Activated CD8-positive, alpha-beta memory T cell treated with anti-CD3 and anti-CD28 coated beads for 48 hours (primary cell): ENCODE measurements at regions not wholly inside any gene's neighbourhood (a gene's known extent, or its start where the extent isn't known, plus 50 kb on each side); places are given as distances from the start of the nearest gene placed in this dataset.
"Not testable (repeated sequence)": the region's sequence is repeated elsewhere in the genome, so short reads cannot be mapped to it uniquely, and the experiment has no call there.

Source experiments
- DNase-seq, 3 experiments: peaks; one replicate each; pipeline ENCODE4 v3.0.0-alpha.2; 2020; ENCODE audit warnings: low read depth in 2 of 3, low spot score in 2 of 3

DNA sequence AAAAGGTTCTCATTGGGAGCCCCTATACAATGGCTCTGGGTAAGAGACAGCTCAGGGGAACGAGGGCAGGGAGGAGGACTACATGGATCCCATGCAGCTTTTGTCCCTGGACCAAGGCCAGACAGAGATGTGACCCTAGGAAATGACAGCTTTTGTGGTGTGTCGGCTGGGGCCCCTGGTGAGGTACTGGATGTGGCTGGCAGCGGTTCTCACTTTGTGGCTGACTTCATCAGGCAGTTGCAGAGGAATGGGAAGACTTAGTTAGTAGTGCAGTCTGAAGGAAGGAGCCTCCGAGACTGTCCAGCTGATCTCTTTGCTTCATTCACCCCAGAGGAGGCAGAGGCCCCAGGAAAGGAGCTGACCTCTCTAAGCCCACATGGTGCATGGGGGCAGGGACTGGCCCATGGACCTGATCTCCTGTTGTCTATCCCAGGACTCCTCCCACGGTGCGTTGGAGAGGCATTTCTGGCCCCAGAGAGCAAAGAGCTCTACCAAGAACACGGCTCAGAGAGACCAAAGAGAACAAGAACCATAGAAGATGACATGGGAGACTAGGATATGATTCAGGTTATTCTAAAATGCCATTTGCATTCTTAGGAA, 202.9 kb downstream of the RPS24 start:
- no peak for DNase-seq

- DNase-seq, result not testable (repeated sequence)
Measured at GRCh38 chr10:78237951-78238350, 204.3 kb downstream of the RPS24 start.

DNA sequence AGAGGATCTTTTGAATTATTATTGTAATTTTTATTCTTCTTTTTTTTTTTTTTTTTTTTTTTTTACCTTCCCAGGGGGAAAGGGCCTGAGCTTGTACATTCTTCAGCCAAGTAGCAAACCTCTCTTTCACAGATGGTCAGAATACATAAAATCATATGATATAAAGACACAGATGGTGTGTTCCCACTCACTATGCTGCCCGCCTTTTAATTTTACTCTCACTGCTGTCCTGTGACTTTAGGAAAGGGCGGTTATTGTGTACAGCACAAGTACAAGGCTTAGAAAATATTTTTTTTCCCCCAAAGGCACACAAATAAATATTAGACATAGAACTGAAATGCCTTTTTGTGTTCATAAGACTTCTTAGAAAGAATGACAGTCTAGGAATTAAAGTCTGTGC, 213.6 kb downstream of the RPS24 start:
- no peak for DNase-seq

- no peak for DNase-seq
Measured at GRCh38 chr10:78247821-78248220, 214.2 kb downstream of the RPS24 start.

DNA sequence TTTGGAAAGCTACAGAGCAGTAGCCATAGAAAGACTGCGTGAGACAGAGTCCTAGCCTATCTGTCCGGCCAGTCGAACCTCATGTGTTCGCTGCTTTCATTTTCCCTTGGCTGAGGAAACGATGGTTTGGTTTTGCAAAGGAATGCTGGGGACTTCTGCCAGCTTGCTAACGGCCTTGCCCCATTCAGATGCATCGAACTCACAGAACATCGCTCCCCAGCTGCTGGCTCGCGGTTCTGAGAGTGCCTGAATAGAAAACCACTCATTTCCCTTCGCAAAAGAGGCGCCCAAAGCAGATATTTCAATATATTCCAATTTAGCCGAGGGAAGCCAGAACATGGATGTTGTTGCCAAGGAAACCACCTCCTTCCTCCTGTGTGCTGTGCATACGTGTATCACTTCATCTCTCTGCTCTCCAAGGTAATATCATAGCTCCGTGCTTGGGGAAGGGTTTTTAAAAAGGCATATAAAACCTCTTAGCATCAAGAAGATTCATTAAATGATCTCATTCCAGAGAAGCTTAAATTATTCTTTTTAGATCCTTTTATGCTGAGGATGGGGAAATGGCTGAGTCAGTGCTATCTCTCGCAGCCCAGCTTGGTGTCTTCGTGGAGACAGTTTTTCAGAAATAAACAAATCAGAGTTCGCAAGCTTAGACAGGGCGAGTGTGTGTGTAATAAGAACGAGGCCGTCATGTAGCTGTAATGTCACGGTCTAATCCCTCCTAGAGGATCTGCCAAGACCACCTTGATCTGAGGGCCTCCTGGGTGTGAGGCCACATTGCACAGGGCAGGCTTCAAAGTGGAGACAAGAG, 215.2 kb downstream of the RPS24 start:
- no peak for DNase-seq

GRCh38 chr10:78249690-78250089, 216.0 kb downstream of the RPS24 start:
- no peak for DNase-seq

DNA sequence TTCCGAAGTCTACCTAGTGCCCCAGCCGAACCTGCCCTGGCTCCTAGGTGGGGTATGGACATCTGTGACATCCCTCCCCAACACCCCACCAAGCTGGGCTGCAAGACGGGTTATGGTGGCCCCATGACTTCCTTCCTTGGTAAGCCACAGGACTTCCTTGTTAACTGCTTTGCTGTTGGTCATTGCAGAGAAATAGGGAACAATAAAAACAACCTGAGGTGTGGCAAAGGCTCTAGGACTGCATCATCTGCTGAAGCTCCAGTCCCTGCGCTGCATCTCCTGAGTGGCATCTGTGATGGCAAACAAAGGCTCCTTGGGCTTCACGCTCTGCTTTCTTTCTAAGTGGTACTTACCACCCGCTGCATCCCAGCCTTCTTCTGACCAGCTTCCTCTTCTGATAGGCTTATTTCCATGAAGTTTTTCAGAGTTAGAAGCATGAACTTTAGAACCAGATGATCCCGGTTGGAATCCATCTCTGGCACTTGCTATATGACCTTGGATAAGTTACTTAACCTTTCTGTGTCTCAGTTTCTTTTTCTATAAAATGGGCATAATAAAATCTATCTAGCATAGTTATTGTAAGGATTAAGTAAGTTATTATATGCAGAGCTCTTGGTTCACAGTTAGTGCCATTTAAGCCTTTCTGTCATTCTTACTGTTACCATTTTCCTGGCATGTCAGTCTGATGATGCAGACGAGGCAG, 216.8 kb downstream of the RPS24 start:
- no peak for DNase-seq

DNA sequence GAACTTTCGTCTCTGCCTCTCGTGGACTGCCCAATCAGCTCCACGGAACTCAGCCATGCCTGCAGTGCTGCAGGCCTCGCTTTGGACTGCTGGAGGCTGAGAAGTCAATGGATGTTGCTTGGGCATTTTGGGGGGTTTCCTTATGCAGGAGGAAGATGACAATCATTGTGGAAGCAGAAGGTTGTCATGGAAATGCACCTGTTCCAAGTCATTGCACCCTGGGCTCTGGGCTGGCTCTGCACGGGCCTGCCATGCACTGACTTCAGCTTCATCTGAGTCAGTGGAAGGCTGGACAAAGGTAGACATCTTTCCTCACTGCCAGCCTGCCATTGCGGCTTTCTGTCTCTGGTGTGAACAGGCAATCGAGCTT, 217.3 kb downstream of the RPS24 start:
- no peak for DNase-seq

DNA sequence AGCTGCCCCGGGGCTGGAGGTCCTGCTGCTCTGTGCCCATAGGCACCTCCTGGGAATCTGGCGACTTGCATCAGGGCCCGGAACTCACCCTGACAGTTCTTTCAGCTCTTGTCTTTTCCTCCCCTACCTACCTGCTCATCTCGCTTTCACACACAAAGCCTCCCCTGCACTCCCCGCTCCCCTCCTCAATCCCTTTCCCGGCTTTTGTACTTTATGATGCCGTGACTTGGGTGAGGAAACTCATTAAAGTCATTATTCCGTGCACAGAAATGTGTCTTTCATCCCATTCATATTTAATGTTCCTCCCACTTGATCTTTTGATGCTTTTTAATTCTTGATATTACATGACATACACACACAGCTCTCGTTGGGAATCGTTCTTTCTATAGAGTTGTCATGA, 218.6 kb downstream of the RPS24 start:
- no peak for DNase-seq

DNA sequence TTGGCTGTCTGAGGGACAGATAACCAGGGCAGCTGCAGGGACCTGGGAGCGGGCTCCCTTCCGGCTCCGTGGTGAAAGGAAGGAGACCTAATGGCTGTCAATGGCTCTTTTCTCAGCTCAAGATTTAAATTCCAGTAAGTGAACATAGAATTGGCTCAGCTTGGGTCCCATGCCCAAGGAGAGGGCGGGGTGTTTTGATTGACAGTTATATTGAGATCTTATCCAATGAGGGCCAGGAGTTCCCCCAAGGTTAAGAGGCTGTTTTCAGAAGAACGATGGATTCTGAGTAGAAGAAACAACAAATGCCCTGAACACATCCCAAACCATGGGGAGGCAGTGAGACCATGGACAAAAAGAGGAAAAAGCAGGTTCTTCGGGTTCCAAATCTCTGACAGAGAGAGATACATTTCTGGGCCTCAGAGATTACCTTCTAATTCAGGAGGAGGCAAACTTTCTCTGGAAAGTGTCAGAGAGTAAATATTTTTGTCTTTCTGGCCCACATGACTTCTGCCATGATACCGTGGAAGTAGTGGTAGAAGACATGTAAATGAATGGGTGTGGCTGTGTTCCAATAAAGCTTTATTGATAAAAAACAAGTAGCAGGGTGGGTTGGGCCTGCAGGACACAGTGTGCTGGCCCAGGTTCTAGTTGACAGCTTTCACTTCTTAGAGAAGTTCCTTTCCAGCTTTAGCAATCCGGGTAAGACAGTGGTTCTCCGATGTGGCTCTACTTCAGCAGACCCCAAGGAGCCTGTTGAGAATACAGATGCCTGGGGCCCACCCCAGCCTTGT, 219.6 kb downstream of the RPS24 start:
- DNase-seq, result no peak

GRCh38 chr10:78254013-78254412, 220.3 kb downstream of the RPS24 start:
- no peak for DNase-seq

- DNase-seq, result no peak
Measured at GRCh38 chr10:78255214-78255613, 221.6 kb downstream of the RPS24 start.

GRCh38 chr10:78255796-78256638, 222.4 kb downstream of the RPS24 start:
- no peak for DNase-seq

- no peak for DNase-seq
Measured at GRCh38 chr10:78258323-78259030, 224.8 kb downstream of the RPS24 start.

- no peak for DNase-seq
Measured at GRCh38 chr10:78259391-78259790, 225.7 kb downstream of the RPS24 start.

GRCh38 chr10:78260141-78260540, 226.5 kb downstream of the RPS24 start:
- no peak for DNase-seq

- no peak for DNase-seq
Measured at GRCh38 chr10:78260680-78261079, 227.0 kb downstream of the RPS24 start.

- DNase-seq, result no peak
Measured at GRCh38 chr10:78261291-78261690, 227.6 kb downstream of the RPS24 start.

DNA sequence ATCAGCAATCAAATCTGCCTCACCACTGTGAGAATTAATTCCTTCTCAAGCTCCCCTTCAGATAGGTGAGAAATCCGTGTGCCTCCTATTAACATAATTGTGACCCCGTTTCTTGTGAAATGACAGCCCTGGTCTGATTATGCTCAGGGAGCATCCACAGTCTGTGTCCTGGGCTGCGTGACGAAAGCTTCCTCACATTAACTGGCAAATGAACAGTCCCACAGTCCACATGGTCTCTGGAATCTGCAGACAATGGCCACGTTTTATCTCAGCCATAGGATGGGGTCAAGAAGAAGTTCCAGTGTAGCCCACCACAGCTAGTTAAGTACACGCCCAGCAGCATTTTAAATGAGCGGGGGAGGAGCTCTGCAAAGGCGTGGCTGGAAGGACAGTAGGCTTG, 229.2 kb downstream of the RPS24 start:
- DNase-seq, result no peak

GRCh38 chr10:78263521-78263988, 229.9 kb downstream of the RPS24 start:
- DNase-seq, result no peak
